Liver (tissue), 3 donors: ENCODE measurements at regions not wholly inside any gene's neighbourhood (a gene's known extent, or its start where the extent isn't known, plus 50 kb on each side); places are given as distances from the start of the nearest gene placed in this dataset.

Experiments used
- ATF3 ChIP-seq: IDR thresholded peaks from 2 replicates; pipeline ENCODE4 v1.6.1; 2016; ENCODE audit warnings: antibody characterized with exemption
- CTCF ChIP-seq: fragments of 150-350 bp; IDR thresholded peaks from 2 replicates; pipeline ENCODE4 v1.5.1; 2017; ENCODE audit warnings: improper control_type of control experiment, low read depth, low read length; ENCODE audit not compliant: missing input control
- FOXA1 ChIP-seq: IDR thresholded peaks from 2 replicates; pipeline ENCODE4 v1.6.1; 2016; ENCODE audit warnings: antibody characterized with exemption
- GABPA ChIP-seq, 2 donors: IDR thresholded peaks in 1 of 2; conservative IDR thresholded peaks in 1 of 2; 2 replicates each; pipeline ENCODE4 v1.6.1; 2016; ENCODE audit warnings: antibody characterized with exemption in 2 of 2, mild to moderate bottlenecking in 1 of 2, moderate library complexity in 1 of 2
- JUND ChIP-seq, 2 donors: IDR thresholded peaks; 2 replicates each; pipeline ENCODE4 v1.6.1; 2016; ENCODE audit warnings: antibody characterized with exemption in 2 of 2
- MAX ChIP-seq: IDR thresholded peaks from 2 replicates; pipeline ENCODE4 v1.6.1; 2016; ENCODE audit warnings: antibody characterized with exemption
- NR2F2 ChIP-seq: IDR thresholded peaks from 2 replicates; pipeline ENCODE4 v1.6.1; 2016; ENCODE audit warnings: antibody characterized with exemption
- RAD21 ChIP-seq, 2 donors: IDR thresholded peaks; 2 replicates each; pipeline ENCODE4 v1.6.1; 2016; ENCODE audit warnings: antibody characterized with exemption in 2 of 2, mild to moderate bottlenecking in 2 of 2
- REST ChIP-seq: IDR thresholded peaks from 2 replicates; pipeline ENCODE4 v1.6.1; 2016; ENCODE audit warnings: antibody characterized with exemption, mild to moderate bottlenecking
- SP1 ChIP-seq: IDR thresholded peaks from 2 replicates; pipeline ENCODE4 v1.6.1; 2018; ENCODE audit warnings: antibody characterized with exemption, mild to moderate bottlenecking
- TAF1 ChIP-seq: conservative IDR thresholded peaks from 2 replicates; pipeline ENCODE4 v1.6.1; 2016; ENCODE audit warnings: antibody characterized with exemption, mild to moderate bottlenecking
- YY1 ChIP-seq: IDR thresholded peaks from 2 replicates; pipeline ENCODE4 v1.6.1; 2016; ENCODE audit warnings: antibody characterized with exemption, mild to moderate bottlenecking
- ZBTB33 ChIP-seq: IDR thresholded peaks from 2 replicates; pipeline ENCODE4 v1.6.1; 2016; ENCODE audit warnings: antibody characterized with exemption
- donor health status: healthy.
- donor health status: healthy.

- no peak for TF ChIP-seq GABPA (IDR thresholded peaks at IDR 0.05 in 1 of 2, conservative IDR thresholded peaks at IDR 0.05 in 1 of 2)
- TF ChIP-seq CTCF, result no peak
- no peak for TF ChIP-seq JUND (IDR thresholded peaks at IDR 0.05)
- TF ChIP-seq SP1, result no peak
- TF ChIP-seq RAD21 (IDR thresholded peaks at IDR 0.05), result no peak
- TF ChIP-seq ATF3, result no peak
- no peak for TF ChIP-seq REST
- TF ChIP-seq YY1, result no peak
- no peak for TF ChIP-seq MAX
- TF ChIP-seq FOXA1, result no peak
- no peak for TF ChIP-seq TAF1
- TF ChIP-seq NR2F2, result no peak
- no peak for TF ChIP-seq ZBTB33
Measured at GRCh38 chr10:132477066-132477397, 60.6 kb upstream of the INPP5A start.
